ENCODE measurements at regions not wholly inside any gene's neighbourhood (a gene's known extent, or its start where the extent isn't known, plus 50 kb on each side); places are given as distances from the start of the nearest gene placed in this dataset.

DNA sequence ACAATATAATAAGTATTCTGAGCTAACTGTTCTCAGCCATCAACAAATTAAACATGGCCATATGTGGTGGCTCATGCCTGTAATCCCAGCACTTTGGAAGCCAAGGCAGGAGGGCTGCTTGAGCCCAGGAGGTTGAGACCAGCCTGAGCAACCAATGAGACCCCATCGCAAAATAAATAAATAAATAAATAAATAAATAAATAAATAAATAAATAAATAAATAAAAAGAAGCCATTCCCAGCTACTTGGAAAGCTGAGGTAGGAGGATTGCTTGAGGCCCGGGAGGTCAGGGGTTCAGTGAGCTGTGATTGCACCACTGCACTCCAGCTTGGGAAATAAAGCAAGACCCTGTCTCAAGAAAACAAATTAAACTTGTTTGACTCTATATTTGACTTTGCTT is 1256.4 kb downstream of the EFNA5 start:
- Histone ChIP-seq H3K27ac (ENCODE audit: insufficient read depth, low read depth, low read length) (no peak overlapping the region), H3K36me3 (ENCODE audit: control insufficient read depth in 2 of 2, extremely low read depth in 1 of 2, insufficient read depth in 2 of 2, low read length in 2 of 2) (no peaks in the 10 kb centered on the region), H3K9me3 (replicated peaks; ENCODE audit: control insufficient read depth, insufficient read depth, low read length) (no peaks in the 10 kb centered on the region), H3K4me3 (replicated peaks in 1 of 3; ENCODE audit: insufficient read depth in 1 of 3, low read depth in 1 of 3, low read length in 3 of 3) (no peak overlapping the region), H3K4me1 (ENCODE audit: control insufficient read depth, extremely low read depth, insufficient read depth, low read length) (no peaks in the 10 kb centered on the region), H2AFZ (ENCODE audit: low read depth, low read length) (no peak overlapping the region), H3K27me3 (ENCODE audit: control insufficient read depth in 2 of 2, insufficient read depth in 2 of 2, low read length in 2 of 2) (no peaks in the 10 kb centered on the region), H4K20me1 (replicated peaks; ENCODE audit: control insufficient read depth, extremely low read depth, insufficient read depth, low read length) (no peaks in the 10 kb centered on the region), H3K9ac (replicated peaks; ENCODE audit: extremely low read depth, insufficient read depth, low read length) (no peak overlapping the region), H3K79me2 (ENCODE audit: control insufficient read depth, insufficient read depth, low read length) (no peaks in the 10 kb centered on the region), H3K4me2 (ENCODE audit: insufficient read depth, low read length) (no peak overlapping the region), H3K9me1 (replicated peaks; ENCODE audit: control insufficient read depth, extremely low read depth, insufficient read depth, low read length) (no peaks in the 10 kb centered on the region)
- CTCF ChIA-PET: no interaction called here
- DNase-seq (ENCODE audit: low read depth, low spot score): no peak
- BruUV-seq (replicated peaks): no TSS peak
- intact Hi-C loops (cut with micrococcal nuclease) (no loop called here), dilution Hi-C loops (cut with MboI; ENCODE audit: extremely low pct_ligation_motif_present, low sequenced_read_pairs) (no loop called here)
- FAIRE-seq: no peak
- no peak for TF ChIP-seq FOS (IDR thresholded peaks at IDR 0.05; ENCODE audit: borderline replicate concordance, insufficient read depth, low read length)
- TF ChIP-seq POLR2A (IDR thresholded peaks at IDR 0.05; ENCODE audit: low read depth, low read length): no peak
- no peak for TF ChIP-seq MYC (IDR thresholded peaks at IDR 0.05; ENCODE audit: low read depth, low read length)
- POLR2A ChIA-PET: no interaction called here

DNA sequence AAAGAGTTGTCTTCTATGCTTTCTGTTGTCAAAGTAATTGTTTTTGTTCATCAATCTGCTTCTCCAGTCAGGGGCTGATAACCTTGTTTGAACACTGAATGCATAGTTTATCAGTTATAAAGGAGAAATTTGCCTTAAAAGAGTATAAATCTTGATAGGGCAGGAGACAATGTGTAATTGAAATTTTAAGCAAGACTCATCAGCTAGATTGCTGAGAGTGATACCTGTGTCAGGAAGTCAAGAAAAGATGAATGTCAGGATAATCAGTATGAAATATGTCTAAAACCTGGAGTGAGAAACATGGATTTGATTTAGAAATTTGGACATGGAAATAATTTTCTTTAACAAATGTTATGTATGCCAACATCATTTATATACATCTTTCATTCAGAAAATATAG is 1258.1 kb downstream of the EFNA5 start:
- POLR2A ChIA-PET: no interaction called here

More for the DNA sequence above, 1258.1 kb downstream of the EFNA5 start:
- intact Hi-C loops (cut with micrococcal nuclease) (no loop called here), dilution Hi-C loops (cut with MboI; ENCODE audit: extremely low pct_ligation_motif_present, low sequenced_read_pairs) (no loop called here)
- no peak for TF ChIP-seq MYC (IDR thresholded peaks at IDR 0.05; ENCODE audit: low read depth, low read length)
- TF ChIP-seq POLR2A (IDR thresholded peaks at IDR 0.05; ENCODE audit: low read depth, low read length): no peak
- no peak for TF ChIP-seq FOS (IDR thresholded peaks at IDR 0.05; ENCODE audit: borderline replicate concordance, insufficient read depth, low read length)
- TF ChIP-seq POLR2AphosphoS5 (IDR thresholded peaks at IDR 0.05; ENCODE audit: insufficient read depth, low read depth, low read length): no peak
- TF ChIP-seq, protein P1, sequence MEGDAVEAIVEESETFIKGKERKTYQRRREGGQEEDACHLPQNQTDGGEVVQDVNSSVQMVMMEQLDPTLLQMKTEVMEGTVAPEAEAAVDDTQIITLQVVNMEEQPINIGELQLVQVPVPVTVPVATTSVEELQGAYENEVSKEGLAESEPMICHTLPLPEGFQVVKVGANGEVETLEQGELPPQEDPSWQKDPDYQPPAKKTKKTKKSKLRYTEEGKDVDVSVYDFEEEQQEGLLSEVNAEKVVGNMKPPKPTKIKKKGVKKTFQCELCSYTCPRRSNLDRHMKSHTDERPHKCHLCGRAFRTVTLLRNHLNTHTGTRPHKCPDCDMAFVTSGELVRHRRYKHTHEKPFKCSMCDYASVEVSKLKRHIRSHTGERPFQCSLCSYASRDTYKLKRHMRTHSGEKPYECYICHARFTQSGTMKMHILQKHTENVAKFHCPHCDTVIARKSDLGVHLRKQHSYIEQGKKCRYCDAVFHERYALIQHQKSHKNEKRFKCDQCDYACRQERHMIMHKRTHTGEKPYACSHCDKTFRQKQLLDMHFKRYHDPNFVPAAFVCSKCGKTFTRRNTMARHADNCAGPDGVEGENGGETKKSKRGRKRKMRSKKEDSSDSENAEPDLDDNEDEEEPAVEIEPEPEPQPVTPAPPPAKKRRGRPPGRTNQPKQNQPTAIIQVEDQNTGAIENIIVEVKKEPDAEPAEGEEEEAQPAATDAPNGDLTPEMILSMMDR (IDR thresholded peaks at IDR 0.05; ENCODE audit: extremely low read depth in 1 of 2, insufficient read depth in 1 of 2, low read depth in 1 of 2, low read length in 2 of 2): no peak
- no peak for TF ChIP-seq JUN (IDR thresholded peaks at IDR 0.05; ENCODE audit: borderline replicate concordance, insufficient read depth, insufficient read length, low read depth)
- H3K36me3 ChIP-seq (ENCODE audit: control insufficient read depth in 2 of 2, extremely low read depth in 1 of 2, insufficient read depth in 2 of 2, low read length in 2 of 2): no peaks in the 10 kb centered on the region
- no peak overlapping the region for H3K27ac ChIP-seq (ENCODE audit: insufficient read depth, low read depth, low read length)
- CTCF ChIA-PET: no interaction called here
- no peak for DNase-seq (ENCODE audit: low read depth, low spot score)
- no peaks in the 10 kb centered on the region for H3K9me3 ChIP-seq (replicated peaks; ENCODE audit: control insufficient read depth, insufficient read depth, low read length)
- no peaks in the 10 kb centered on the region for H4K20me1 ChIP-seq (replicated peaks; ENCODE audit: control insufficient read depth, extremely low read depth, insufficient read depth, low read length)
- H3K9ac ChIP-seq (replicated peaks; ENCODE audit: extremely low read depth, insufficient read depth, low read length): no peak overlapping the region
- no peaks in the 10 kb centered on the region for H3K79me2 ChIP-seq (ENCODE audit: control insufficient read depth, insufficient read depth, low read length)
- H3K9me1 ChIP-seq (replicated peaks; ENCODE audit: control insufficient read depth, extremely low read depth, insufficient read depth, low read length): no peaks in the 10 kb centered on the region
- no peak overlapping the region for H3K4me3 ChIP-seq (replicated peaks in 1 of 3; ENCODE audit: insufficient read depth in 1 of 3, low read depth in 1 of 3, low read length in 3 of 3)
- no peak overlapping the region for H2AFZ ChIP-seq (ENCODE audit: low read depth, low read length)
- H3K27me3 ChIP-seq (ENCODE audit: control insufficient read depth in 2 of 2, insufficient read depth in 2 of 2, low read length in 2 of 2): no peaks in the 10 kb centered on the region
- no peak for FAIRE-seq
- BruUV-seq (replicated peaks): no TSS peak
- H3K4me1 ChIP-seq (ENCODE audit: control insufficient read depth, extremely low read depth, insufficient read depth, low read length): no peaks in the 10 kb centered on the region
- H3K4me2 ChIP-seq (ENCODE audit: insufficient read depth, low read length): no peak overlapping the region

All from endothelial cell of umbilical vein (primary cell).